Body of pancreas (tissue), 4 donors: ENCODE measurements at regions not wholly inside any gene's neighbourhood (a gene's known extent, or its start where the extent isn't known, plus 50 kb on each side); places are given as distances from the start of the nearest gene placed in this dataset.
A peak's percentile ranks its signal among the peaks of the same experiment; 100 is the strongest.

Source experiments
- ATAC-seq: fragments of 150-250 bp; one replicate; pipeline ENCODE4 v1.9.1; 2016
- DNase-seq, 4 donors: peaks; one replicate each; pipeline ENCODE4 v3.0.0-alpha.2; 2019
- H3K27ac ChIP-seq, 4 donors: fragments of 200-600 bp; sonication (generic); 1 replicate in 3 of 4; 2 replicates in 1 of 4; pipeline versions ENCODE4 v1.5.1 to v1.6.1; 2016 to 2019; ENCODE audit warnings: mild to moderate bottlenecking in 1 of 4, mixed read lengths in 1 of 4, moderate library complexity in 1 of 4
- H3K27me3 ChIP-seq, 2 donors: fragments of 200-600 bp; sonication (generic); one replicate each; pipeline ENCODE4 v1.6.0; 2016; ENCODE audit warnings: mild to moderate bottlenecking in 1 of 2
- H3K36me3 ChIP-seq, 2 donors: fragments of 200-600 bp; sonication (generic); replicated peaks in 1 of 2; 2 replicates each; pipeline ENCODE4 v1.5.1; 2016; ENCODE audit warnings: low read depth in 2 of 2; ENCODE audit not compliant: insufficient read depth in 1 of 2
- H3K4me1 ChIP-seq: fragments of 200-600 bp; sonication (generic); one replicate; pipeline ENCODE4 v1.6.0; 2016
- H3K4me3 ChIP-seq, 2 donors: fragments of 200-600 bp; sonication (generic); 1 replicate in 1 of 2; 2 replicates in 1 of 2; pipeline ENCODE4 v1.5.1; 2016 to 2019
- H3K9me3 ChIP-seq, 3 donors: fragments of 200-600 bp; sonication (generic); 1 replicate in 2 of 3; 2 replicates in 1 of 3; pipeline ENCODE4 v1.5.1; 2016
- POLR2A ChIP-seq, 3 donors: fragments of 450-650 bp; IDR thresholded peaks; one replicate each; pipeline ENCODE4 v1.6.1; 2016; ENCODE audit warnings: antibody characterized with exemption in 3 of 3, mild to moderate bottlenecking in 2 of 3
- WGBS, 2 donors: methylation state at CpG; one replicate each; pipeline ENCODE4 v1.1.5; 2017; 5-methylcytosine and 5-hydroxymethylcytosine counted together
- intact Hi-C: fragments of 100-400 bp; cut with DNase I; formaldehyde crosslinking; loops from one replicate; pipeline ENCODE4 v1.15.1; 2023
- TF ChIP-seq, protein P1 (sequence below), 7 experiments: fragments of 450-650 bp in 4 of 7; fragments of 200-600 bp in 3 of 7; sonication (generic) in 3 of 7; IDR thresholded peaks; one replicate each; pipeline ENCODE4 v1.5.1; 2016 to 2019; ENCODE audit warnings: antibody characterized with exemption in 7 of 7

DNA sequence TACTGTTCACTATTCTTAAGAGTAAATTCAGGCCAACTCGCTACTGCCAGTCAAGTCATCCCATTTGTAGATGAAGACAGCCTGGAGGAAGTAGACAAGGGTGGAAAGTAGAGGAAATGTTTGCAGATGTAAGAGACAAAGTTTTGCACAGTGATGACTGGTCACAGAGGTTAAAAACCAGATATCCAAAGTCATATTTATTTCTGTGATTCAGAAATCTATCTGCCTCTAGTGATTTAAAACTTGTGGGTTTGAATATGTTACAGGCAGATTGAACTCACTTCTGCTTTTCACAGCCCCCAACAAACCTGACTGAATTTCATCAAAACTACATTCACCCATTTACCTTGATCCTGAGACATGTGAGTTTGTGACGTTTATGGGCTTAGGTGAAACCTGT is 484.7 kb upstream of the C1orf87 start:
- WGBS, 2 donors = 39 to 44% methylated on average over 2 of the region's 2 CpGs
- TF ChIP-seq, protein P1, sequence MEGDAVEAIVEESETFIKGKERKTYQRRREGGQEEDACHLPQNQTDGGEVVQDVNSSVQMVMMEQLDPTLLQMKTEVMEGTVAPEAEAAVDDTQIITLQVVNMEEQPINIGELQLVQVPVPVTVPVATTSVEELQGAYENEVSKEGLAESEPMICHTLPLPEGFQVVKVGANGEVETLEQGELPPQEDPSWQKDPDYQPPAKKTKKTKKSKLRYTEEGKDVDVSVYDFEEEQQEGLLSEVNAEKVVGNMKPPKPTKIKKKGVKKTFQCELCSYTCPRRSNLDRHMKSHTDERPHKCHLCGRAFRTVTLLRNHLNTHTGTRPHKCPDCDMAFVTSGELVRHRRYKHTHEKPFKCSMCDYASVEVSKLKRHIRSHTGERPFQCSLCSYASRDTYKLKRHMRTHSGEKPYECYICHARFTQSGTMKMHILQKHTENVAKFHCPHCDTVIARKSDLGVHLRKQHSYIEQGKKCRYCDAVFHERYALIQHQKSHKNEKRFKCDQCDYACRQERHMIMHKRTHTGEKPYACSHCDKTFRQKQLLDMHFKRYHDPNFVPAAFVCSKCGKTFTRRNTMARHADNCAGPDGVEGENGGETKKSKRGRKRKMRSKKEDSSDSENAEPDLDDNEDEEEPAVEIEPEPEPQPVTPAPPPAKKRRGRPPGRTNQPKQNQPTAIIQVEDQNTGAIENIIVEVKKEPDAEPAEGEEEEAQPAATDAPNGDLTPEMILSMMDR (IDR thresholded peaks at IDR 0.05) = no peak
- no peak for TF ChIP-seq POLR2A (IDR thresholded peaks at IDR 0.05)
- no peak overlapping the region for H3K4me3 ChIP-seq

DNA sequence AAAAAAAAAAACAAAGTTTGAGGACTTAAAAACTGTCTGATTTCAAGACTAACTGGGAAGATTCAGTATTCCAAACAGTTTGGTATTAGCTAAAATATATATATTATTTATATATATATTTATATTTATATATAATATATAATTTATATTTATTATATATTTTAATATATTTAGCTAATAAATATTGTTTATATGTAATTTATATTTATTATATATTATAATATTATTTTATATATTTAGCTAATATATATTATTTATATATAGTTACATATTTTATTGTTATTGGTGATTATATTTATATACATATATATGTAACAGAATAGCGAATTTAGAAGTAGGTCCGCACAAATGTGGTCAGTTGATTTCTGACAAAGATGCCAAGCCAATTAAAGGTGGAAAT is 480.2 kb upstream of the C1orf87 start:
- TF ChIP-seq POLR2A (IDR thresholded peaks at IDR 0.05) = no peak
- TF ChIP-seq, protein P1 (IDR thresholded peaks at IDR 0.05) = no peak
- H3K9me3 ChIP-seq = no peaks in the 10 kb centered on the region
- intact Hi-C loops = no loop called here
- 71 to 79% methylated on average over 2 of the region's 2 CpGs for WGBS, 2 donors
- no peak overlapping the region for H3K4me3 ChIP-seq
- ATAC-seq = no peak
- H3K27ac ChIP-seq = no peak overlapping the region
- H3K27me3 ChIP-seq = no peaks in the 10 kb centered on the region
- H3K36me3 ChIP-seq = no peaks in the 10 kb centered on the region
- no peak for DNase-seq
- no peaks in the 10 kb centered on the region for H3K4me1 ChIP-seq

More for the DNA sequence above, 484.7 kb upstream of the C1orf87 start:
- H3K9me3 ChIP-seq = no peaks in the 10 kb centered on the region
- DNase-seq (no peak), ATAC-seq (no peak)
- H3K27me3 ChIP-seq = no peaks in the 10 kb centered on the region
- H3K4me1 ChIP-seq = no peaks in the 10 kb centered on the region
- H3K27ac ChIP-seq = no peak overlapping the region
- intact Hi-C loops = no loop called here
- no peaks in the 10 kb centered on the region for H3K36me3 ChIP-seq

DNA sequence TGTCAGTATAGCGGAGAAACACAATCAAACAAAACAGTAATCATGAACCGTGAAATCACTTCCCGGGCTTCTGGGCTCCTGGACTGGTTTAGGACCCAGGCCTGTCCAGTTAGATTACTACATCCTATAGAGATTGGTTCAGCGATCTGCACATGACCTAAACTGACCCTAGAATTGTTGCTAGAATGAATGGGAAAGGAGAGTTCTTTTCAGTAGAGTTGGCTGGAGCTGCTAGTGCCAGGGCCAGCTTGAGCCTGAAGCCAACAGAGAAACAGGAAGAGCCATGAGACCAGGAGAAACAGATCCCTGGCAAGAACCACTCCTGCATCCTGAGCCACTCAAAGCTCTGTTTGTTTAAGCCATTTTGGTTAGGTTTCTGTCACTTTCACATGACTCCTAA is 474.3 kb upstream of the C1orf87 start:
- Histone ChIP-seq H3K9me3 (no peaks in the 10 kb centered on the region), H3K27ac (no peak overlapping the region), H3K36me3 (no peaks in the 10 kb centered on the region), H3K27me3 (no peaks in the 10 kb centered on the region), H3K4me3 (no peak overlapping the region), H3K4me1 (no peaks in the 10 kb centered on the region)
- TF ChIP-seq POLR2A (IDR thresholded peaks at IDR 0.05) = no peak
- TF ChIP-seq, protein P1 (IDR thresholded peaks at IDR 0.05) = no peak
- no peak for DNase-seq
- intact Hi-C loops = no loop called here
- 82 to 87% methylated on average over 4 of the region's 4 CpGs for WGBS, 2 donors
- no peak for ATAC-seq

DNA sequence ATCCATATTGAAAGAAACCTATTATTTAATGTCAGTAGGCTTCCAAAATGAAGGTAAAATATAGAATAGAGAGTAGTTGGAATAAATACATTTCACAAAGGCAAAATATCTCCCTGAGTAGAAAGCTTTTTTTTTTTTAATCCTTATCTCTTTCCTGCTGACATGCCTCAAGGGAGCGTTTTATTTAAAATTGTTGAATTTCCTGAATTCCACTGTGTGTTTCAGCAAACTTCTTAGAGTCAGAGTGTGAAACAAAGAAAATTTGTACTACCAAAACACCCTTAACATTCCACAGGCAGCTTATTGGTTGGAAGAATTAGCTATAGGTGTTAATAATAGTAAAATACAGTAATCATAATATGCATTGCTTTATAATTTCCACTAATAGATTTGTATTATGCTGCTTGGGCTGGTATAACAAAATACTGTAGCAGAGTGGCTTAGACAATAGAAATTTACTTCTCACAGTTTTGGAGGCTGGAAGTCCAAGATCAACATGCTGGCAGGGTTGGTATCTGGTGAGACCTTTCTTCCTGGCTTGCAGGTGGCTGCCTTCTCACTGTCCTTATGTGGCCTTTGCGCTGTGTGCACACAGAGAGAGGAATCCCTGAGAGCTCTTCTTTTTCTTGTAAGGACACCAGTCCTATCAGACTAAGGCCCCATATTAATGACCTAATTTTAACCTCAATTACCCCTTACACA is 468.4 kb upstream of the C1orf87 start:
- peak in 2 of 4 donors; percentile 10 to 17 for DNase-seq
- Histone ChIP-seq H3K27me3 (no peaks in the 10 kb centered on the region), H3K4me3 (no peak overlapping the region), H3K27ac (no peak overlapping the region), H3K36me3 (no peaks in the 10 kb centered on the region), H3K9me3 (no peaks in the 10 kb centered on the region), H3K4me1 (peaks cover 13% of the 10 kb centered on the region)
- no peak for ATAC-seq
- intact Hi-C loops = no loop called here
- WGBS, 2 donors = 40 to 46% methylated on average over 2 of the region's 2 CpGs
- TF ChIP-seq, protein P1 (IDR thresholded peaks at IDR 0.05) = no peak
- TF ChIP-seq POLR2A (IDR thresholded peaks at IDR 0.05) = no peak

DNA sequence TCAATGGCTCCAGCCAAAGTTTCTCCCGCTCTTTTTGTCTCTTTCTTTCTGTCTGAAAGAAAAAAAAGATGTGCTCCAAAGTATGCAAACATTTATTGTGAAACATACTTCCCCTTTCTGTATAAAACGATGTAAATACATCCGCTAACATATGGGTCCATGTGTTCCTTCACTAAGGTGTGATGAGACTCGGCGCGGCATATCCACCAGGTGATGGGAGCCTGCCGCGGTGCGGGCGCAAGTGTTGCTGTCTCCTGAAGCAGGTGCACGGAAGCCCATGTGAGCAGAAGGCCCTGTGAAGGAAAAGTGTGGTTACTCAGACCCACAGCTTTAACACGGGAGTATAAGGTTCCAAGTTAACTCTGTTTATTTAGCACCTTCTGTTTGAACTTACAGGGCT is 466.6 kb upstream of the C1orf87 start:
- H3K36me3 ChIP-seq = no peaks in the 10 kb centered on the region
- peaks cover 13% of the 10 kb centered on the region for H3K4me1 ChIP-seq
- H3K9me3 ChIP-seq = no peaks in the 10 kb centered on the region
- no peak for ATAC-seq
- no peak for DNase-seq
- H3K27me3 ChIP-seq = no peaks in the 10 kb centered on the region
- intact Hi-C loops = no loop called here
- 81 to 89% methylated on average over 12 of the region's 12 CpGs for WGBS, 2 donors
- H3K4me3 ChIP-seq = no peak overlapping the region
- no peak overlapping the region for H3K27ac ChIP-seq
- TF ChIP-seq POLR2A (IDR thresholded peaks at IDR 0.05) = no peak
- TF ChIP-seq, protein P1 (IDR thresholded peaks at IDR 0.05) = no peak
